Smooth muscle cell (in vitro differentiated cells): ENCODE measurements at regions not wholly inside any gene's neighbourhood (a gene's known extent, or its start where the extent isn't known, plus 50 kb on each side); places are given as distances from the start of the nearest gene placed in this dataset.

ENCODE experiments used
- DNase-seq: peaks from one replicate; lab custom pipeline; 2025; ENCODE audit not compliant: unreplicated experiment; lab: John Stamatoyannopoulos, UW
- H2AFZ ChIP-seq: fragments of 200-600 bp; sonication (generic); 2 replicates; pipeline ENCODE4 v1.6.0; 2016; ENCODE audit warnings: antibody characterized with exemption, low read depth, mild to moderate bottlenecking
- H3F3A ChIP-seq: fragments of 200-600 bp; sonication (generic); 2 replicates; pipeline ENCODE4 v1.6.0; 2017; ENCODE audit warnings: antibody characterized with exemption, low read depth
- H3K27ac ChIP-seq: fragments of 200-600 bp; sonication (generic); 2 replicates; pipeline ENCODE4 v1.5.1; 2016; ENCODE audit warnings: low read depth, mild to moderate bottlenecking
- H3K27me3 ChIP-seq: fragments of 200-600 bp; sonication (generic); 2 replicates; pipeline ENCODE4 v1.6.1; 2016; ENCODE audit warnings: low read depth, mild to moderate bottlenecking
- H3K36me3 ChIP-seq: fragments of 200-600 bp; sonication (generic); 2 replicates; pipeline ENCODE4 v1.5.1; 2016; ENCODE audit warnings: low read depth
- H3K4me1 ChIP-seq: fragments of 200-600 bp; sonication (generic); 2 replicates; pipeline ENCODE4 v1.5.1; 2016; ENCODE audit warnings: low read depth
- H3K4me2 ChIP-seq: fragments of 200-600 bp; sonication (generic); 2 replicates; pipeline ENCODE4 v1.6.0; 2016; ENCODE audit warnings: mild to moderate bottlenecking
- H3K4me3 ChIP-seq: fragments of 200-600 bp; sonication (generic); 2 replicates; pipeline ENCODE4 v1.5.1; 2016; ENCODE audit warnings: mild to moderate bottlenecking
- H3K79me2 ChIP-seq: fragments of 200-600 bp; sonication (generic); 2 replicates; pipeline ENCODE4 v1.6.0; 2016; ENCODE audit warnings: low read depth, mild to moderate bottlenecking
- H3K9ac ChIP-seq: fragments of 200-600 bp; sonication (generic); 2 replicates; pipeline ENCODE4 v1.6.0; 2016; ENCODE audit warnings: low read depth
- H3K9me3 ChIP-seq: fragments of 200-600 bp; sonication (generic); replicated peaks from 2 replicates; pipeline ENCODE4 v1.5.1; 2016; ENCODE audit warnings: low read depth
- H4K20me1 ChIP-seq: fragments of 200-600 bp; sonication (generic); 2 replicates; pipeline ENCODE4 v1.6.0; 2016; ENCODE audit warnings: low read depth
- WGBS: methylation state at CpG from one replicate; pipeline ENCODE4 v1.1.7; 2016; ENCODE audit warnings: low lambda C conversion rate; 5-methylcytosine and 5-hydroxymethylcytosine counted together
- TF ChIP-seq, protein P1 (sequence below): fragments of 200-600 bp; sonication (generic); IDR thresholded peaks from 2 replicates; pipeline ENCODE4 v1.5.1; 2017; ENCODE audit warnings: borderline replicate concordance, mild to moderate bottlenecking, antibody characterized with exemption; ENCODE audit not compliant: insufficient read depth, poor library complexity, severe bottlenecking

DNA sequence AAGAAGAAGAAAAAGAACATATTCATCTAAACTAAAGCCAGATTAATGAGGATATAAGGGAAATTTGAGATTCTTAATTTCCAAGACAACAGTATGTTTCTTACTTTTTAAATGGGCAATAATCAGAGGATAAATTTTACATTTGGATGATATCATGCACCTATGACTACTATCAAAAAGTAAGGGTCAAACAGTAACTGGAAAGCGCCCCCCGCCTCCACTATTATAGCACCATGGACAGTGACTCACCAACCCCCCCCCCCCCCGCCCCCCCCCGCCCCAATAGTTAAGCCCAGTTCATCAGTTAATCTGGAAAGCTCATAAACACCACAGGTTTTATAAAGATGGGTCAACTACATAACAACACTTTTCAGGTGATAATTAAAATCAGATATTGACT is 194.3 kb upstream of the DGKB start:
- Histone ChIP-seq H3K9me3 (no peaks in the 10 kb centered on the region), H3K27ac (no peak overlapping the region), H3K4me2 (no peak overlapping the region), H4K20me1 (no peaks in the 10 kb centered on the region), H3K4me3 (no peak overlapping the region), H3K27me3 (no peaks in the 10 kb centered on the region), H2AFZ (no peak overlapping the region), H3K4me1 (no peaks in the 10 kb centered on the region), H3K79me2 (no peaks in the 10 kb centered on the region), H3K36me3 (no peaks in the 10 kb centered on the region), H3F3A (no peaks in the 10 kb centered on the region), H3K9ac (no peak overlapping the region)
- TF ChIP-seq, protein P1, sequence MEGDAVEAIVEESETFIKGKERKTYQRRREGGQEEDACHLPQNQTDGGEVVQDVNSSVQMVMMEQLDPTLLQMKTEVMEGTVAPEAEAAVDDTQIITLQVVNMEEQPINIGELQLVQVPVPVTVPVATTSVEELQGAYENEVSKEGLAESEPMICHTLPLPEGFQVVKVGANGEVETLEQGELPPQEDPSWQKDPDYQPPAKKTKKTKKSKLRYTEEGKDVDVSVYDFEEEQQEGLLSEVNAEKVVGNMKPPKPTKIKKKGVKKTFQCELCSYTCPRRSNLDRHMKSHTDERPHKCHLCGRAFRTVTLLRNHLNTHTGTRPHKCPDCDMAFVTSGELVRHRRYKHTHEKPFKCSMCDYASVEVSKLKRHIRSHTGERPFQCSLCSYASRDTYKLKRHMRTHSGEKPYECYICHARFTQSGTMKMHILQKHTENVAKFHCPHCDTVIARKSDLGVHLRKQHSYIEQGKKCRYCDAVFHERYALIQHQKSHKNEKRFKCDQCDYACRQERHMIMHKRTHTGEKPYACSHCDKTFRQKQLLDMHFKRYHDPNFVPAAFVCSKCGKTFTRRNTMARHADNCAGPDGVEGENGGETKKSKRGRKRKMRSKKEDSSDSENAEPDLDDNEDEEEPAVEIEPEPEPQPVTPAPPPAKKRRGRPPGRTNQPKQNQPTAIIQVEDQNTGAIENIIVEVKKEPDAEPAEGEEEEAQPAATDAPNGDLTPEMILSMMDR, result no peak
- 65% methylated on average over 4 of the region's 4 CpGs for WGBS
- no peak for DNase-seq

DNA sequence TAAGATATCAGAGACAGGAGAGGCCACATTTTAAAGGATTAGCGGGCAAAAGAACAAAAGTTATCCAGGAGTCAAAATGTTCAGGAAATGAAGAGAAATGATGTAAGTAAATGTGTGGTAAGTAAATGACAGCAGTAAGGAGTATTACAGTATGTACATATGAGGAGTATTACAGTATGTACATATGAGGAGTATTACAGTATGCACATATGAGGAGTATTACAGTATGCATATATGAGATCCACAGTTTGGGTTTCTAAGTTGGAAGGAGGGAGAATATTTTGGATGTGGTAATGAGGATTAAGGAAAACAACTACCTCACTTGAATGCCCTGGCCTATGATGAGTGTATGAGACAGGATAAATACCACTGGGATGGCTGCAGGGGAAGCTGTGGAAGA is 192.4 kb upstream of the DGKB start:
- H2AFZ ChIP-seq, result no peak overlapping the region
- H3K4me1 ChIP-seq, result no peaks in the 10 kb centered on the region
- H3K27ac ChIP-seq, result no peak overlapping the region
- no peaks in the 10 kb centered on the region for H3K9me3 ChIP-seq
- WGBS, result 91% methylated on average over 1 of the region's 1 CpG
- no peak overlapping the region for H3K9ac ChIP-seq
- no peaks in the 10 kb centered on the region for H3K36me3 ChIP-seq
- no peaks in the 10 kb centered on the region for H3K79me2 ChIP-seq
- H3K4me3 ChIP-seq, result no peak overlapping the region
- no peaks in the 10 kb centered on the region for H3K27me3 ChIP-seq
- no peak overlapping the region for H3K4me2 ChIP-seq
- TF ChIP-seq, protein P1, result no peak
- no peak for DNase-seq
- H4K20me1 ChIP-seq, result no peaks in the 10 kb centered on the region
- H3F3A ChIP-seq, result no peaks in the 10 kb centered on the region

DNA sequence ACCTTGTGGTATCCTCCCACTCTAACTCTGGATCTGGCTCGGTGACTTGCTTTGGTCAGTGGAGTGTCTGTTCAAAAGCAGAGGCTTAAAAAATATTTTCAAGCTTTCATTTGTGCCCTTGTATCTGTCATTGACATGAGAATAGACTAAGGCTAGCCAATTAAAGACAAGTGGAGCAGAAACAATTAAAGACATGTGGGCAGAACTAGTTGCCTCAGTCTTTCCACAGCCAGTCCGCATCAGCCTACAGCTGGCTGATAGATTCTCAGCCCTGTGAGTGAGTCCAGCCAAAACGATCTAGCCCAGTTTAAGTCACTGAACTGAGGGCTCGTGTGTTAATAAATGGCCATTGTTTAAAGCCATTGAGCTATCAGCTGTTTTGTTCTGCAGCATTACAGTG is 185.2 kb upstream of the DGKB start:
- Histone ChIP-seq H3K27me3 (no peaks in the 10 kb centered on the region), H3F3A (no peaks in the 10 kb centered on the region), H3K4me3 (no peak overlapping the region), H3K9ac (no peak overlapping the region), H2AFZ (no peak overlapping the region), H3K27ac (no peak overlapping the region), H3K79me2 (no peaks in the 10 kb centered on the region), H4K20me1 (no peaks in the 10 kb centered on the region), H3K36me3 (no peaks in the 10 kb centered on the region), H3K9me3 (no peaks in the 10 kb centered on the region), H3K4me1 (no peaks in the 10 kb centered on the region), H3K4me2 (no peak overlapping the region)
- DNase-seq, result no peak
- WGBS, result 86% methylated on average over 4 of the region's 4 CpGs
- TF ChIP-seq, protein P1, result no peak

DNA sequence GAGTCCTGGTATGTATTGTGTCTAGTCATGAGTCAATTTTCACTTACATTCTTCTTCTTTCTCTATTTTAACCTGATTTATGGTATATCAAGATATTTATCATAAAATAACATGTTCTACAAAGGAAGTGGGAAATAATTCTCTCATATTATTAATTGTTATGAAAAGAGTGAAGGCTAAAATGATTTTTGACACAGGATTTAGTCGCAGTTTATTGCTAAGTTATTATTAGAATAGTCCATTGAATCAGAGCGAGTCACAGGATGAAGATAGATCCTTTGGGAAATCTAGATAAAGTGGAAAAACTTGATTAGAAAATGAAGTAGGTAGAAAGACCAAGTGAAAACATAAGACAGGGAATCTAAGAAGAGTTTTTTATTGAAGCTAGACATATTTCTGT is 184.3 kb upstream of the DGKB start:
- Histone ChIP-seq H3K4me1 (no peaks in the 10 kb centered on the region), H3K27ac (no peak overlapping the region), H3F3A (no peaks in the 10 kb centered on the region), H3K27me3 (no peaks in the 10 kb centered on the region), H4K20me1 (no peaks in the 10 kb centered on the region), H3K9ac (no peak overlapping the region), H3K4me3 (no peak overlapping the region), H3K36me3 (no peaks in the 10 kb centered on the region), H3K79me2 (no peaks in the 10 kb centered on the region), H2AFZ (no peak overlapping the region), H3K4me2 (no peak overlapping the region), H3K9me3 (no peaks in the 10 kb centered on the region)
- 86% methylated on average over 2 of the region's 2 CpGs for WGBS
- no peak for DNase-seq
- TF ChIP-seq, protein P1, result no peak
